Epithelial cell of proximal tubule (primary cell): ENCODE measurements at regions not wholly inside any gene's neighbourhood (a gene's known extent, or its start where the extent isn't known, plus 50 kb on each side); places are given as distances from the start of the nearest gene placed in this dataset.
"Not testable (repeated sequence)": the region's sequence is repeated elsewhere in the genome, so short reads cannot be mapped to it uniquely, and the experiment has no call there.

Source experiments
- DNase-seq: peaks from one replicate; pipeline ENCODE4 v3.0.0-alpha.2; 2011; ENCODE audit warnings: low read depth
- H3K4me3 ChIP-seq: 2 replicates; pipeline ENCODE4 v1.5.1; 2011; ENCODE audit warnings: low read depth, mild to moderate bottlenecking, low read length
- TF ChIP-seq, protein P1 (sequence below): conservative IDR thresholded peaks from 2 replicates; pipeline ENCODE4 v1.5.1; 2012; ENCODE audit warnings: low read depth, mild to moderate bottlenecking, low read length

GRCh38 chr10:45056806-45057205 lies 56.1 kb downstream of the ZNF22 start:
- not testable (repeated sequence) for DNase-seq, H3K4me3 ChIP-seq

GRCh38 chr10:45058580-45058979 lies 57.9 kb downstream of the ZNF22 start:
- H3K4me3 ChIP-seq, result no peak overlapping the region
- DNase-seq, result no peak
- TF ChIP-seq, protein P1, sequence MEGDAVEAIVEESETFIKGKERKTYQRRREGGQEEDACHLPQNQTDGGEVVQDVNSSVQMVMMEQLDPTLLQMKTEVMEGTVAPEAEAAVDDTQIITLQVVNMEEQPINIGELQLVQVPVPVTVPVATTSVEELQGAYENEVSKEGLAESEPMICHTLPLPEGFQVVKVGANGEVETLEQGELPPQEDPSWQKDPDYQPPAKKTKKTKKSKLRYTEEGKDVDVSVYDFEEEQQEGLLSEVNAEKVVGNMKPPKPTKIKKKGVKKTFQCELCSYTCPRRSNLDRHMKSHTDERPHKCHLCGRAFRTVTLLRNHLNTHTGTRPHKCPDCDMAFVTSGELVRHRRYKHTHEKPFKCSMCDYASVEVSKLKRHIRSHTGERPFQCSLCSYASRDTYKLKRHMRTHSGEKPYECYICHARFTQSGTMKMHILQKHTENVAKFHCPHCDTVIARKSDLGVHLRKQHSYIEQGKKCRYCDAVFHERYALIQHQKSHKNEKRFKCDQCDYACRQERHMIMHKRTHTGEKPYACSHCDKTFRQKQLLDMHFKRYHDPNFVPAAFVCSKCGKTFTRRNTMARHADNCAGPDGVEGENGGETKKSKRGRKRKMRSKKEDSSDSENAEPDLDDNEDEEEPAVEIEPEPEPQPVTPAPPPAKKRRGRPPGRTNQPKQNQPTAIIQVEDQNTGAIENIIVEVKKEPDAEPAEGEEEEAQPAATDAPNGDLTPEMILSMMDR, result no peak

DNA sequence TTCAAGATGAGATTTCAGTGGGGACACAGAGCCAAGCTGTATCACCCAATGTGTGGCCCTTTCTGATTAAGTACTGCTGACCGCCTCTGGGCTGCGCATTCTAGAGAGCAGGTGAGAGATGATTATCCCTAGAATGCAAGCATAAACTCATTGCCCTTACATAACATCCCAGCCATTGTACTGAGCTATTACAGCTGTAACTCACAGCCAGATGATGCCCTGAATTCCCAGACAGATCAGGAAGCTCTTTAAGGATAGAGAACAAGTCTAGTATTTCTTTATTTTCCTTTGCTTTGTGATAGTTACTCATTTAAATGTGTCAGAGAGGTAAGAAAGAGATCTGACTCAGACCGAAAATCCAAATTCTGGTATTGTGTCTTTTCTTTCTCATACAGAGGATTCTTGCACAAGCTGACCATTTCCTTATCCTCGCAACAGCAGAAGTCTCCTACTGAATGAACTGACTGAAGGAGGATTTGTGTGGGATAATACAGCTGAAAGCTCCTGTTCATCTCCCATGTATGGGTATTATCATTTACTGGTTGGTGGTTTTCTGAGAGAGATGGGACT lies 58.4 kb downstream of the ZNF22 start:
- TF ChIP-seq, protein P1, result no peak
- no peak for DNase-seq
- no peak overlapping the region for H3K4me3 ChIP-seq

DNA sequence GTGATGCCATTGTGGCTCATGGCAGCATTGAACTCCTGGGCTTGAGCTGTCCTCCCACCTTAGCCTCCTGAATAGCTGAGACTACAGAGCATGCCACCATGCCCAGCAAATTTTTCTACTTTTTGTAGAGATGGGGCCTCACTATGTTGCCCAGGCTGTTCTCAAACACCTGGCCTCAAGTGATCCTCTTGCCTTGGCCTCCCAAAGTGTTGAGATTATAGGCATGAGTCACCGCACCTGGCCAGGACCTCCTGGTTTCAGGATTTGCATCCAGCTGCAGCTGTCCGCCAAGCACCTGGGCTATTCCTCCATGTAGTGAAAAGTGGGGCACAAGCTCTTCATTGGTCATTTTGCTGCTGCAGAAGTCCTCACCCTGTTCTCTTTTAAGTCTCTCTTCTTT lies 58.9 kb downstream of the ZNF22 start:
- TF ChIP-seq, protein P1, result no peak
- no peak overlapping the region for H3K4me3 ChIP-seq
- no peak for DNase-seq

DNA sequence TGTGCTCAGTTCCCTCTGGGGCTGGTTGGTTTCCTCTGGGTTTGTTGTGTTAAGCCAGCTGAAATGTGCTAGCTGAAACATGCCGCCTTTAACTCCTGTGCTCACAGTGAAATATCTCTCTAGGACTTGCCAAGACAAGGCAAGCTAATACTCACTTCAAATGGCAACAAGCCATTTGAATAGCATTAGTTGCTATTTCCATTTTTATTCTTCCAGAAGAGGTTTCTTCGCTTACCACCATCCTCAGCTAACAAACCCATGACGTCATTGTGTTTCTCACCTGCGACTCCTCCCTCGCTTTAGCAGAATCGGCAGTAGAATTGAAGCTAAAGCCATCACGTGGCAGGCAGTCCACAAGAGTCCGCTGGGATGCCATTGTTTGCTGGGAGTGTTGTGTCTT lies 61.3 kb downstream of the ZNF22 start:
- no peak overlapping the region for H3K4me3 ChIP-seq
- no peak for DNase-seq
- TF ChIP-seq, protein P1, result no peak

- TF ChIP-seq, protein P1, result no peak
- no peak overlapping the region for H3K4me3 ChIP-seq
- DNase-seq, result no peak
Measured at GRCh38 chr10:45063591-45064231, 63.0 kb downstream of the ZNF22 start.

DNA sequence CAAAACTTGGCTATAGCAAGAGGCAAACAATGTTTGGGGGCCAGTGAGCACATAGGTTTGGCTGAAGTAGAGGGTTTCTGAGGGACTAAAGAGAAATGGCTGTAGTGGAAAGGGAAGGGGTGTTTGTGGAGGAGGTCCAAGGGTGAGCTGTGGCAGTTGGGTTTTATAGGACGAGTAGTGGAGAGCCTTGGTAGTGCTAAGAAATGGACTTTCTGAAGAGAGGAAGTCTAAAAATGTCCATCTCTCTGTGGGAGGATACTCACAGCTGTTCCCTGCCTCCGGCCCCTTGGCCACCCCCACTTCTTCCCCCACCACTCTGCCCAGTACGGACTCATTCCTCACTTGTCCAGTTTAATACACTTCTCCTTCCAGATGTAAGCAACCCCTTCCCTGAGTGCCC lies 64.3 kb downstream of the ZNF22 start:
- no peak for DNase-seq
- no peak overlapping the region for H3K4me3 ChIP-seq
- TF ChIP-seq, protein P1, result no peak
